SU-DHL-6 (cell line): ENCODE measurements at regions not wholly inside any gene's neighbourhood (a gene's known extent, or its start where the extent isn't known, plus 50 kb on each side); places are given as distances from the start of the nearest gene placed in this dataset.
"Not testable (repeated sequence)": the region's sequence is repeated elsewhere in the genome, so short reads cannot be mapped to it uniquely, and the experiment has no call there.

Experiments
- EZH2phosphoT487 ChIP-seq: fragments of 200-600 bp; sonication (generic), shearing (Covaris generic); conservative IDR thresholded peaks from 2 replicates; pipeline ENCODE4 v1.6.1; 2018; ENCODE audit warnings: mild to moderate bottlenecking, antibody characterized with exemption, low read length, moderate library complexity, mixed read lengths
- TF ChIP-seq, protein P1 (sequence below): fragments of 200-600 bp; sonication (generic); IDR thresholded peaks from one replicate; pipeline ENCODE4 v1.5.1; 2017; ENCODE audit warnings: antibody characterized with exemption, mild to moderate bottlenecking, low read length, moderate library complexity; ENCODE audit not compliant: insufficient read depth, poor library complexity, severe bottlenecking

DNA sequence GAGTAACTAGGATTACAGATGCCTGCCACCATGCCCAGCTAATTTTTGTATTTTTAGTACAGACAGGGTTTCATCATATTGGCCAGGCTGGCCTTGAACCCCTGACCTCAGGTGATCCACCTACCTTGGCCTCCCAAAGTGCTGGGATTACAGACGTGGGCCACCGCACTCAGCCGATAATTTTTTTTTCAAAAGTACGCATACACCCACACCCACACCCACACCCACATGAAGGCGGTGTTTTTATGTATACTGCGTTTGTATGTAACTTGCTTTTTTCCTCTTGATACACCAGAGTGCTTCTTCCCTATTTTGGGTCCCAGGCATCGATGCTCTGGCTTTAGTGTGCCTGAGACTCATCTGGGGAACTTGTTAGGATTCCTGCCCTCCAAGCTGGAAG is 2932.3 kb downstream of the RPIA start:
- TF ChIP-seq, protein P1, sequence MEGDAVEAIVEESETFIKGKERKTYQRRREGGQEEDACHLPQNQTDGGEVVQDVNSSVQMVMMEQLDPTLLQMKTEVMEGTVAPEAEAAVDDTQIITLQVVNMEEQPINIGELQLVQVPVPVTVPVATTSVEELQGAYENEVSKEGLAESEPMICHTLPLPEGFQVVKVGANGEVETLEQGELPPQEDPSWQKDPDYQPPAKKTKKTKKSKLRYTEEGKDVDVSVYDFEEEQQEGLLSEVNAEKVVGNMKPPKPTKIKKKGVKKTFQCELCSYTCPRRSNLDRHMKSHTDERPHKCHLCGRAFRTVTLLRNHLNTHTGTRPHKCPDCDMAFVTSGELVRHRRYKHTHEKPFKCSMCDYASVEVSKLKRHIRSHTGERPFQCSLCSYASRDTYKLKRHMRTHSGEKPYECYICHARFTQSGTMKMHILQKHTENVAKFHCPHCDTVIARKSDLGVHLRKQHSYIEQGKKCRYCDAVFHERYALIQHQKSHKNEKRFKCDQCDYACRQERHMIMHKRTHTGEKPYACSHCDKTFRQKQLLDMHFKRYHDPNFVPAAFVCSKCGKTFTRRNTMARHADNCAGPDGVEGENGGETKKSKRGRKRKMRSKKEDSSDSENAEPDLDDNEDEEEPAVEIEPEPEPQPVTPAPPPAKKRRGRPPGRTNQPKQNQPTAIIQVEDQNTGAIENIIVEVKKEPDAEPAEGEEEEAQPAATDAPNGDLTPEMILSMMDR = not testable (repeated sequence)
- TF ChIP-seq EZH2phosphoT487 = not testable (repeated sequence)
